GM19239 (cell line): ENCODE measurements at regions not wholly inside any gene's neighbourhood (a gene's known extent, or its start where the extent isn't known, plus 50 kb on each side); places are given as distances from the start of the nearest gene placed in this dataset.
A peak's percentile ranks its signal among the peaks of the same experiment; 100 is the strongest.
"Not testable (repeated sequence)": the region's sequence is repeated elsewhere in the genome, so short reads cannot be mapped to it uniquely, and the experiment has no call there.

Experiments
- DNase-seq: peaks from one replicate; pipeline ENCODE4 v3.0.0; 2011; ENCODE audit warnings: low spot score; ENCODE audit not compliant: insufficient read length
- FAIRE-seq: peaks from 2 replicates; lab custom pipeline; 2011; peaks lifted over from hg19 to GRCh38; lab: Jason Lieb, UNC

GRCh38 chr4:38532908-38533499 is 131.0 kb upstream of the KLF3 start:
- no peak for DNase-seq
- no peak for FAIRE-seq

GRCh38 chr4:38534344-38535045 is 129.5 kb upstream of the KLF3 start:
- FAIRE-seq: no peak

GRCh38 chr4:38535071-38535470 is 128.9 kb upstream of the KLF3 start:
- not testable (repeated sequence) for FAIRE-seq, DNase-seq

More at GRCh38 chr4:38534344-38535045, 129.5 kb upstream of the KLF3 start:
- no peak for DNase-seq

GRCh38 chr4:38535717-38536116 is 128.3 kb upstream of the KLF3 start:
- FAIRE-seq: no peak
- no peak for DNase-seq

- FAIRE-seq (no peak), DNase-seq (no peak)
Observed at GRCh38 chr4:38536716-38537115, 127.3 kb upstream of the KLF3 start.

GRCh38 chr4:38537666-38538065 is 126.3 kb upstream of the KLF3 start:
- DNase-seq (no peak), FAIRE-seq (no peak)

- FAIRE-seq (no peak), DNase-seq (no peak)
Observed at GRCh38 chr4:38538517-38538916, 125.5 kb upstream of the KLF3 start.

- FAIRE-seq (no peak), DNase-seq (no peak)
Observed at GRCh38 chr4:38539501-38539900, 124.5 kb upstream of the KLF3 start.

GRCh38 chr4:38547052-38547451 is 116.9 kb upstream of the KLF3 start:
- no peak for FAIRE-seq
- no peak for DNase-seq

GRCh38 chr4:38548256-38548655 is 115.7 kb upstream of the KLF3 start:
- FAIRE-seq (no peak), DNase-seq (no peak)

- FAIRE-seq (no peak), DNase-seq (no peak)
Observed at GRCh38 chr4:38559374-38559773, 104.6 kb upstream of the KLF3 start.

GRCh38 chr4:38560340-38560739 is 103.7 kb upstream of the KLF3 start:
- no peak for FAIRE-seq

GRCh38 chr4:38560768-38561558 is 103.0 kb upstream of the KLF3 start:
- DNase-seq (peak; percentile 13), FAIRE-seq (peak; percentile 47)

More at GRCh38 chr4:38560340-38560739, 103.7 kb upstream of the KLF3 start:
- no peak for DNase-seq

- DNase-seq: no peak
- FAIRE-seq: peak; percentile 11
Observed at GRCh38 chr4:38562751-38563198, 101.2 kb upstream of the KLF3 start.

- DNase-seq (no peak), FAIRE-seq (no peak)
Observed at GRCh38 chr4:38563707-38564495, 100.1 kb upstream of the KLF3 start.

GRCh38 chr4:38565271-38566199 is 98.5 kb upstream of the KLF3 start:
- DNase-seq (no peak), FAIRE-seq (no peak)

GRCh38 chr4:38566806-38567398 is 97.1 kb upstream of the KLF3 start:
- DNase-seq: no peak
- no peak for FAIRE-seq

- FAIRE-seq: no peak
Observed at GRCh38 chr4:38567457-38567856, 96.5 kb upstream of the KLF3 start.

GRCh38 chr4:38568768-38569167 is 95.2 kb upstream of the KLF3 start:
- FAIRE-seq (no peak), DNase-seq (no peak)

More at GRCh38 chr4:38567457-38567856, 96.5 kb upstream of the KLF3 start:
- no peak for DNase-seq
